ENCODE measurements at regions not wholly inside any gene's neighbourhood (a gene's known extent, or its start where the extent isn't known, plus 50 kb on each side); places are given as distances from the start of the nearest gene placed in this dataset.
A peak's percentile ranks its signal among the peaks of the same experiment; 100 is the strongest.

DNA sequence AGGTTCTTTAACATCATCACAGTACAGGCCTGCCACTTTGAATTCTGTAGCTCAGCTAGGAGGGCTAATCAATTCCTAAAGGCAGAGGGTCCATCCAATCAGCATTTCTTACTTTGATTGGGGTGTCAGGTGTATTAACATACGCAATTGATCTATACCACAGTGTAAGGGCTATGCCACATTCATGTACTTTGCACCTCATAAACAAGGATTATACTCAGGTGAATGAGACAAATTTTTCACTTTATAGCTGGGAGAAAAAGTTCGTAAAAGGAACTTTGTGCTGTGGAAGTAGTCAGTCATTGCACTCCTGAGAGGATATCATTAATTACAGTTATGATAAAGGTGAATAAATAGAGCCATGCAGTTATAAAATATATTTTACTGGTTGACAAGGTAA, 119.9 kb upstream of the AHR start:
- no peak for DNase-seq (ENCODE audit: low read depth)

DNA sequence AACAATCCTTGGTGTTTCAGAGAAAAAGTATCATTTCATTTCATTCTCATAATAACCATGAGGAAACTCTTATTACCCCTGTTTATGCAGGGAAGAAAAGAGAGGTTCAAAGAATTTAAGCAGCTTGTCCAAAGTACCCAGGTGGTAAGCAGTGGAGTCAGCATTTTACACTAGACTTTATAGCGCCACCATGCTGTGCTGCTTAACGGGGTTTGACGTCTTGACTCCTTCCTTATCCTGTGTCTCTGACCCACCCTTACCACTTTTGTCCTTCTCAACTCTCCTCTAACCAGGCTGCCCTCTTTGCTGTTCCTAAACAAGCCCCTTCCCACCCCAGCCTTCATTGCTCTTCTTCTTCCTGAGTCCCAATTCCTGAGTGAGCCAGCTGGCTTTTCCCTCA, 117.0 kb upstream of the AHR start:
- no peak for DNase-seq (ENCODE audit: low read depth)

DNA sequence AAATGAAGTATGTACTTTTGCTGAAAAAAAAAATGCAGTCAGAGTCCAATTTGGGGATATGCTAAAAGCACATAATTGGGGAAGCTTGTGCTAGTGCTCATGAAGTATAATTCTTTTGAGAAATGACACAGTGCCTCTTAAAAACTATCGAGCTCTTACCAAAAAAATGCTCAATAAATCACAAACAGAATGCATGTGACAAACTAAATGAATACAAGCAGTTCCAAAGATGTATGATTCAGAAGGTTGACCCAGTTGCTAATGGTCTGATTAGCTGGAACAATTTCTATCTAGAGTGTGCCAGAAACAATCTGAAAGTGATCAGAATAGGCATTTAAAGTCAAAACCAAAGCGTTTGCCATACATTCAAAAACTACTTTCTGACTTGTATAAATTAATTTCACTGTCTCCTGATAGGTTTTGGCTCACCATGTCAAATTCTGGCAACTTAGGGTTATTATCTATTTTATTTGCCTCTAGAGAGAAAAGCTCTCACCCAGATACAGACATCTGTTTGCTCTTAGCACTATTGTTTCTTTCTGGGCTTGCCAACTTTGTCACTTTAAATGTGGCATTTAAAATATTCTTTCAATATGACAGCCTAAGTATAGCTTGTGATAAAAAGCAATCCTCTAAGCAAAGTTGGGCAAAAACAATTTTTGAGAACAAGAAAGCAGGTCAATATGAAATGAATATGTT, 114.7 kb upstream of the AHR start:
- DNase-seq (ENCODE audit: low read depth) = no peak

DNA sequence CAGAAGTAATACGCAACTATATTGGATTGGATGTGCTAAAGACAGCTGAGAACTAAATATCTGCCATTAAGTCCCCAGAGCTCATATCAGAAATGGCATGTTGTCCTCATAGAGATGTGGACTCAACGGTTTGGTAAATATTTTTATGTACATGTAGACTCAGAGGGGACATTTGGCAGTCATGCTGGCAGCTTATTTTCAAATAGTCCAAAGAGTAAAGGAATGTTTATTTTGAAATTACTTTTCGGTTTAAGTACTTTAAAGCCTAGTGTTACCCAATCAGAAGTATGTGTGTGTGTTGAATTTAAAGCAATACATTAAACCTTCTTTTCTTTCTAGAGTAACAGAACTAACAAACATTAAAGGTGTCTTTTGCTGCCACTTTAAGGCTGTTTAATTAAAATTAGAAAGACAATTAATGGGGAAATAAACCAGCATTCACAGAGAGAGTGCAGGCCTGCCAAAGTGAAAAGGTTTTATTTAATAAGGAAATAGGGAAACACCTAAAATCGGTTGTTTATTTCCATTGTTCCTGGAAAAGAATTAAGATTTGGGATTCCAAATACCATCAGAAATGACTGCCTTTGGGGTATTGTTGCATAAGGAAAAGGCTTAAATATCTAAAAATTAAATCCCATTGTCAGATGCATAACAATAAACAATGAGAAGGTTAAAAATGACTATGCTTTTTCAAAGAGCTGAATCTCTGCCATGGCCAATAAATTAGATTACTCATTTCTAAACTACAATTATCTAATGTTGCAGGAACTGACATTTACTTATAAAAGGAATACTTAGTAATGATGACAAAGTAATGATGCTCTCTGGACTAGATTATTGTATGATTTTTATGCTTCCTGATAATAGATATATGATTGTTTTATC, 113.4 kb upstream of the AHR start:
- no peak for DNase-seq (ENCODE audit: low read depth)

DNA sequence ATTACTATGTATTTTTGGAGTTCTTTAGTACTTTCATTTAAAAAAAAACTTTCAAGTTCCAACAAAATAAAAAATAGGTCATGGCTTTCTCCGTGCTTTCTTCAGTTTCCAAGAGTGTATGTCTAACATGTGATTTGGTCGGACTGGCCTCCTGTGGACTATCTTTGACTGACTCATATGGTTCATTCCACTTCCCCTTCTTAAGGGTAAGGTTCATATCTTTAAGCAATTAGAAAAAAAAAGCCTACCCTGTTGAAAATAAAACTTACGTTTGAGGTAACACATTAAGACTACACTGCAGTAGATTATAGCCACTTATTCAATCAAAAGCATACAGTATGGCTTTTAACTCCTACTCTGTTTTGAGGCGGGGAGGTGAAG, 112.8 kb upstream of the AHR start:
- DNase-seq (ENCODE audit: low read depth) = no peak

DNA sequence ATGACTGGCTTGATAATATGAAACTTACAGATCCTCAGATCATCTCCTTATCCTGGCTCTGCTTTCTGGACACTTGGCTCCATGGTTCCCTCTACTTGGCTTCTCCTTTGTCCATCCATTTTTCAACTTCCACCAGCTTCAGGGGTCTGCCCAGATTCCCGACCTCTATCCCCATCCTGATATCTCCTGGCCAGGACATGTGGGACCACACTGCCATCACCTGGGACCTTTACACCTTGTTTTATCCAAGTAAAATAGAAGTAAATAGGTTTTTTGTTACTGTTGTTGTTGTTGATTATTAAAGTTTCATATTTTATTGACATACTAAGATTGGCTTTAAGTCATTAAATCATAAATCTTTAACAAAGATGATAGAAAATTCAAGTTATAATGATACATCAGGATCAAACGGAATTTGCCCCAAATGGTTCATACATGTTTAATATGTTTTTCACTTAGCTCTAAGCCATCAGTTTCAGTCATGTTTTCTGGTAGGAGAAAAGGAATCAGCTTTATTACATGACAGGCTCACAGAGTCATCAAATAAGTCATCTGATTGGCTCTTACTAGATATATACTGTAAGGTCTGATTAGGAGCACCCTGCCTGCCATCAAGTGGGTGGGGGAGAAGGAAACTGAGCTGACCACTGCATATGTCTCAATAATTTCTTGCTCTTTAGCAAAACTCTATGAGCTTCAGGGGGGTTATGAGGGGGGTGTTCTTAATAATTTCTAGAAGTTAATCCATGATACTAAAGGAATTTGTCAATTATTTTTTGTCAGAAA, 111.5 kb upstream of the AHR start:
- no peak for DNase-seq (ENCODE audit: low read depth)

DNA sequence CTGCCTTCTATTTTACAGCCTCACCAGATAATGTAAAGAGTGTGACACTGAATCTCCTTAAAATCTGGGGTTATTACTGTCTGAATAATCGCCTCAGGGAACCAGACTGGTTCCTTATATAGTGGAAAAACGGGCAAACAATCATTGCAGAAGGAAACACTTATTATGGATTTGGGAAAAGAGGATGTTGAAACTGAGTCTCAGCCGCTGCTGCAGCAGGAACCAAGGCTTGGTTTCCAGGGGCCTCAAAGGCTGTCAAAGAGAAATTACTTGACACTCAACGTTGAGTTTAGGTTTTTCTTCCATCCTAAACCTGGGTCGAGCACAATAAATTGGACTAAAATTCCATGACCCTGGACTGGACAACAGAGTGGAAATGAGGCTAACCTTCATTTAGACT, 103.8 kb upstream of the AHR start:
- no peak for DNase-seq (ENCODE audit: low read depth)

DNA sequence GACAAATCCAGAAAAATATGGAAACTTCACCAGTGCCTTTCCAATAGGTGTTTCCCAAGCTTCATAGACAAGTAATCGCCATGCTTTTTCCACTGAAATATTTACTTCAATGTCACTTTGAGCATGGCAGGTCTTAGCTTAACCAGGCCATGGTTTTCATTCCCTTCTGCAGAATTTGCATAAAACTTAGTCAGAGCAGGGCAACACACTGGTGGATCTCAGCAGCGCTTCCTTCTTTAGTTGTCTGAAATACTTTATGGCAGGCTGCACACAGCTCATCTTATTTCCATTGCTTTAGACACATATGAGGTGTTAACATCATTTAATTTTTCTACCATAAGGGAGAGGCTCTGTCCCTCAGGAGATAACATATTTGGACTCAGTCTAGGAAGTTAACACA, 102.9 kb upstream of the AHR start:
- DNase-seq (ENCODE audit: low read depth) = no peak

DNA sequence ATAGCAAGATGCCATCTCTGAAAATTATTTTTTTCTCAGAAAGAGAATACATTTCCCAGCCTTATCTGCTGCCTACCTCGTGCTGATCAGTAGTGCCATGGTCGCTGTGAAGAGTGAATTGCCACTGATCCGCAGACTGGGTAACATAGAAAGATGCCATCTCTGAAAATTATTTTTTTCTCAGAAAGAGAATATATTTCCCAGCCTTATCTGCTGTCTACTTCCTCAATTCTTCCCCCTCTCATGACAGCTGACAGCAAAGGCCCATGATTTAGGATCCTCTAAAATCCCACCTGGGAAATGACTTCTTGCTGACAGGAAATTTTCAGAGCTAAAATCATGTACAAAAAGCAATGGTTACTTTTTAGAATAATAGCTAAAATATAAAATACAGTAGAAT, 92.5 kb upstream of the AHR start:
- no peak for DNase-seq (ENCODE audit: low read depth)

DNA sequence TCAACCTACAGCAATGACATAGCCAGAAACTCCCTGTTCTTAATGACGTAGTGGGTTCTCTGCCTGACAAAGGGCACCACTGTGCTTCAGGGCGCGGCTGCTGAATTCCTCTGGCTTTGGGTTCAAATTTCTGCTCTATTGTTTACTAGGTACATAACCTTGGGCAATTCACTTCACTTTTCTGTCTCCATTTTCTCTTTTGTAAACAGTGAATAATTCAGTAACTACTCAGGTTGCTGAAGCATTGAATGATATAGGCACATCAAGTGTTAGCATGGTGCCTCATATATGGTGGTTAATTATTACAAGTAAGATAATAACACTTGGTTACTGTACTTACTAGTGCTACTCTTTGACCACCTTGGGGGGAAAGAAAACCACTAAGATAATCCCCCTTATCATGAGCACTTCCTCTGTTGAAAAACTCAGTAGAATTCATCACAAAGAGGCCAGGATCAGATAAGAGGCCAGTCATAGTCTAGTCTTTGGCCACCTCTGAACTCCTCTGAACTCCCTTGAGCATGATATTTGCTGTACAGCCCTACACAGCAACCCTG, 92.0 kb upstream of the AHR start:
- DNase-seq (ENCODE audit: low read depth) = no peak

DNA sequence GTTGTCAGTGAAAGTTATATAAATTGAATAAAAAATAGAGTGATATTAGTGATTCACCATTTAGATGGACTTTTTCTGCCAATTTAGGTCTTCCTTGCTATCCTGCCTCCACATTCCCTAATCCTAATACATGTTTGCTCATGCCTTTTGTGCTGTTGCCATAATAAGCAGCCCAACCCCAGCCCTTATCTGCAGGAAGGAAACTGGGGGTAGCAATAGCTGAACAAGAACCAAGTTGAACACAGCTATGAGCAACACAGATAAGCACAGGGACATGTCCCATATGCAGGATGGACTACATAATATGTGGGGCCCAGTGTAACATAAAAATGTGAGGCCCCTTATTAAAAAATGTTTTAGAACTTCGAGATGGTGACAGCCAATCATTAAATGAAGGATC, 91.2 kb upstream of the AHR start:
- DNase-seq (ENCODE audit: low read depth) = no peak

DNA sequence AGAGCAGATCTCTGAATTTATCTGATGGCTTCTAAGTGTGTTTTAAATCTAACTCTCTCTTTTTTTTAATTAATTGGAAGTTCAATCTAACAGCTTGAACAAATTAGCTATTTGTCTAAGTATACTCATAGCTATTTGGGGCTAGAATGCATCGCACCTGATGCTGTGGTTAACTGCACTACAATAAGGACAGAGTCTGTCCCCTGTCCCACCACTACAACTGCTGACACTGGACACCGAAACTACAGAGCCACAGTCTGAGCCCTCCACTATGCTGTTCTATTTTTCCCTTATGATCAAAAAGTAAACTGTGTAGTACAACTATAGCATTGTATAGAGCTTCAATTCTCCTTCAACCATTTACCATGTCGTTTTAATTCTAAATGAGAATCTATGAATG, 89.4 kb upstream of the AHR start:
- DNase-seq (ENCODE audit: low read depth) = no peak

DNA sequence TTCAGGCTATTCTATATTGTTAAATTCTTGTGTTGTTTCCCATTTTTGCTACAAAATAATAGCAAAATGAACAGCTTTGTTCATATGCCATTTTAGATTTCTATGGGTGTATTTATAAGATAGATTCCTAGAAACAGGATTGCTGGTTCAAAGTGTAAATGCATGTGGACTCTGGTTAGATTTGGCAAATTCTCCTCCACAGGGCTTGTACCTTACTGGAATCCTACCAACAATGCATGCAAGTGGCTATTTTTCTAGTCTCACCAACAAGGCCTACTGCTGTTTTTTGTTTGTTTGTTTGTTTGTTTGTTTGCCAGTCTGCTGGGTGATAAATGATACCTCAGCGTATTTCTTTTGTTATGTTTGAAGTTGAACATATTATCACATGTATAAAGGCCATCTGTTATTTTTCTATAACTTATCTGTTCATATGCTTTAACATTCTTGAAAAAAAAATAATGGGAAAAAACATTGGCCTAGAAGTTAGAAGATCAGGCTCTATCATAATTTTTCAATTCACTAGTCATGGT, 87.1 kb upstream of the AHR start:
- no peak for DNase-seq (ENCODE audit: low read depth)

DNA sequence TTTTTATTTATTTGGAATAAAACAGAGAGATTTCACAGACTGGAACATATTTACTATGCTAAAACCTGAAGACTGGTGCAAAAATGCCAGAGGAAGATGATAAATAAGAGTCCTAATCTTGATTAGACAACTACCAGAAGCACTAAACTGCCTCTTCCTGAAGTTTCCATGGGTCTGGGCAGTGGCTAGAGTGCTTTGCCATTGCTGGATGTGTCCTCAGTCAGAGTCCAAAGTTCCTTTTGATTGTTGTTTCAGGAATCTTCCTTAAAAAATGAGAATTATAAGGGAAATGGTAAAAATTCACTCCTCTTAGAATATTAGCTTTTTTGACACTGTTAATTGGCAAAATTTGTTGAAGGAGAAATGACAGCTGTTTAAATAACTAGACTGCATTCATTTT, 86.3 kb upstream of the AHR start:
- DNase-seq (ENCODE audit: low read depth) = no peak

DNA sequence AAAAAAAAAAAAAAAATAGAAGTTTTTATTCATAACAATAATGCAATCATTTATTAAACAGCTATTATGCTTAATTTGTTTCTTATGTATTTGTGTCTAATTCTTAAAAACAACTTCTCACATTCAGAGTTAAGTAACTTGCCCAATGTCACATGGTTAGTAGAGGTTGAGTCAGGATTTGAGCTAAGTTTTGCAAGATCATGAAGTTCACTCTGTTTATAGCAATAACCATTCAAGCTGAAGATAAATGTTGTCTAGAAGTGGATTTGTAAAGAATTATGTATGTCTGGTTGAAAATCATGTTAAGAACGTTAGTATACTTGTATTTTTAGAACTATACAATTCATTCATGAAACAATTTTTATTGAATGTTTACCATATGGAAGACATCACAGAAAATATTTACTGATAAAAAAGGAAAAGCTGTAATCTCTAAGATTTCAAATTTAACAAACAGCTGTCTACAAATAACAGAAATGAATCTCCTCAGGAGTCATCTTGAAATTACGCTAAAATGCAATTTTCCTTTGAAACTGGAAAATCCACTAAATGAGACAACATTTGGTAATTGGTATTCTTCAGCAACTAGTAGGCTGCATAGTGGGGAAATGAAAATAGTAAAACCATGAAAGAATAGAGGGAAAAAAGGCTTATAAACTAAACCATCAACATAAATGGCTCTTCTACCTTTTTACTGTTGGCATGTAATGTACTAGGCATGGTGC, 70.5 kb upstream of the AHR start:
- no peak for DNase-seq (ENCODE audit: low read depth)

DNA sequence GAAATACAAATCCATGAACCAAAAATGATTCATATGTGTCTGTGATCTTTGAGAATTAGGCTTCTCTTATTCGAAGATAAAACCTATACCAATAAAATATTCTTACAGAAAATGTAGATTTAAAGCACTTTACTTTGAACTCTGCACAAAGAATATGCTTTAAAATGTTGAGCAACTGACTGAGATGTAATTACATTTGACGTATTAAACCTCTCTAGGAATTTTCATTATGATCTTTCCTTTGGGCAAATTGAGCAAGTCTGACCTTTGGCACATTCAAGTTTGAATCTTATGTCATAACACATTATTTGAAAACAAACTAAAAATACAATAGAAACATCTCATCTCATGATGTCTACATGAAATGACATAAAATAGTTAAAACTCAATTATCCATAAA, 69.2 kb upstream of the AHR start:
- no peak for DNase-seq (ENCODE audit: low read depth)

DNA sequence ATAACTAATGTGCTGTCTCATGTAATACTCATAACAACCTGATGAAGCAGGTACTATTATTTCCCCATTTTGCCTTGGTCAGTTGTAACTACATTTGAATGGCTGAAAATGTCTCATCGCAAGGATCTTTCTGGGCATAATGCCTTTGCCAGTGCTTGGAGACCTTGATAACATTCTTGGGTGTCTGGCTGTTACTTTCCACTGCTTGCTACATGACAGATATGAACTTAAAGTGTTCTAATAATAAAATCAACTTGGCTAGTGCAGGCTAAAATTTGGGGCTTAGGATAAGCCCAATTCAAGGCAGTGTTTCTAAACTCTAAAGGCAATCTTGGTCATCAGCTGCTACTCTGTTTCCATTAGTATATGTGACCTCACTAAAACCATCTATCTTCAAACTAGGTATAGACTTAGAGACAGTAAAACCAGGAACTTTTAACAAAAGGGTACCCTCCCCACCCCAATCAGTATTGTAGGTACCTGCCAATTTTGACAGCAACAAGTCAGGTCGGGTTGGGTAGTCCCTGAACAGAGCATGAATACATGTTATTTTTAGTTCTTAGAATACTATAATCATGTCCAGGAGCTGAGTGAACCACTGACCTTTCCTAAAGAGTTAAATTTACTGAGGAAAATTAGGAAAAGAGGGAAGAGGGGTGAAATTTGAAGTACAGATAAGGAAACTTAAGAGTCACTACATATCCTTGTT, 68.2 kb upstream of the AHR start:
- DNase-seq (ENCODE audit: low read depth) = no peak

DNA sequence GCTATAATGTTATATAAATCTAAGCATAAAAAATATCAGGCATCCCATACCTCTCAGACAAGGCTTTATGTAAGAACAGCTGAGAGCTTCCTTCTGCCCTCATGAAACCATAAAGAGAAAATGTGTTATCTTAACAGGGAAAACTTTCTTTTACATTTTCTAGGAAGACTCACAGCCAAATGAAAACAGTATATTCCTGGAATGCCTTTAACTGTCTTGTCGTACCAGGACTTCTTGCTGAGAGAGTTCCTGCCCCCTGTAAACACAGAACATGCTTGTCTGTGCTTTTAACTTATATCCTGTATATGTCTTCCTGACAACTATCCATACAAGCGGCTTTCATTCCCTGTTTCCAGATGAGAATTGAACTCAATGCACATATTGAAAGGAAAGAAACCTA, 64.8 kb upstream of the AHR start:
- DNase-seq (ENCODE audit: low read depth) = no peak

DNA sequence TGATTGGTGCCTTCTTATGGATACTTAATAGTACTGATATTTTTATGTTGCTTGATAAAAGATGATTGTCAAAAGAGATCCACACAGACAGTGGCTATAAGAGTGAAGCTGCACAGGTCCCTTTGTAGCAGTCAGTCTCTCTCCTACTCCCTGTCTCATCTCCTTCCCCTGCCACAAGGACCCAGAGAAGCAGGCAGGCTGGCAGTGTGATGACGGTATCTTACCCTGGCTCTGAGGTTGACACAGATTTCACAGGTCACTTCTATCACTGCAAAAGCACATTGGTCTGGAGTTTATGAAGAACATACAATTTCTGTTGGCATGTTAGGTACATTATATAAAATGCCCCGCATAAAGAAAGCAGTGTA, 64.4 kb upstream of the AHR start:
- DNase-seq (ENCODE audit: low read depth) = no peak

DNA sequence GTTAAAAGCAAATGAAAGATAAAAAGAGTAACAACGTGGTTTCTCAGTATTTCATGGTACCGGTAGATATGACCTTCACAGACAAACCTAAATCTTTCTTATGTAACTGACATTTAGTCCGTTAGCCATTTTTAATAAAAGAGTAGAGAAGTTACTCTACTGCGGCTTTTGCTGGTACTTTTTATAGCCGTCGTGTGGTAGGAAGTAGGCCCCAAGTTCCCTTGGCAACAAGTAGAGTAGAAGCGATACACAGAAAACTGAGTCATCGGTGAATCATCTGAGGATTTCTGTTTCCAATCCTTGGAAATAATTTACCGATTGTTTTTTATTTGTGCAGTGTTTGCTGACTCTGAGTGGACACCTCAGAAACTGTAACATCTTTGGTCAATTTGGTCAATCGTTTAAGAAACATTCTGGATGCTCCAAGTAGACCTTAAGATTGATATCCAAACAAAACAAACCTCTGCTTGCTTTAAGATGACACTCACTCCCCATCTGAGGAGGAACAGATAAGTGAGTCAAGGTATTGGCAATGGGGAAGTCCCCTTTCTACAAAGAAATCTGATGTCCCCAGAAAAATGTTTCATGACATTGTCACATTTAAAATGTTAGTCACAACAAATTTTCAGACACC, 63.9 kb upstream of the AHR start:
- peak; percentile 24 for DNase-seq (ENCODE audit: low read depth)

DNA sequence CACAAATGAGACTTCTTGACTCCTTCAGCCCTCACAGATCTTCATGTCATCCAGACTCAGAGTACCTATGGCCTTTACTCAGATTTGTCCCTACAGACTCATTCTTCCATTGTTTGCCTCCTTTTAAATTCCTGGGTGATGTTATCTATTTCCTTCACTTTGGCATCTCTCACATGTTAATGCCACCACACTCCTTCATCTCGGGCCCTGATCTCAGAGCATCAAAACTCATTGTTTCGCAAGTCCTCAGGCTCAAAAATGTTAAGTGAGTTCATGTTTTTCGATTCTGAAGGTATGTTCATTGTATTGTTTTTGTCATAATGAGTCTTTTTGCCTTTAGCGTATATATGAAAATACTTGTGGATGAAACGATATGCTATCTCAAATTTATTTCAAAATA, 62.3 kb upstream of the AHR start:
- no peak for DNase-seq (ENCODE audit: low read depth)

All from stimulated activated CD8-positive, alpha-beta memory T cell treated with anti-CD3 and anti-CD28 coated beads, Interleukin-15, amount 100 ng/mL, for 1 hour (primary cell).